Gastroesophageal sphincter (tissue), 3 donors: ENCODE measurements at regions not wholly inside any gene's neighbourhood (a gene's known extent, or its start where the extent isn't known, plus 50 kb on each side); places are given as distances from the start of the nearest gene placed in this dataset.

Experiments used
- EP300 ChIP-seq: sonication (generic); formaldehyde crosslinking; IDR thresholded peaks from one replicate; pipeline ENCODE4 v1.6.1; 2017; ENCODE audit warnings: antibody characterized with exemption, mild to moderate bottlenecking
- TF ChIP-seq, protein P1 (sequence below), 4 experiments: fragments of 200-600 bp in 2 of 4; fragments of 450-650 bp in 2 of 4; sonication (generic) in 1 of 4; IDR thresholded peaks; one replicate each; pipeline ENCODE4 v1.5.1; 2017 to 2019; ENCODE audit warnings: antibody characterized with exemption in 4 of 4, mild to moderate bottlenecking in 2 of 4, moderate library complexity in 2 of 4

GRCh38 chr3:139751789-139752188 lies 74.0 kb upstream of the NMNAT3 start:
- TF ChIP-seq, protein P1, sequence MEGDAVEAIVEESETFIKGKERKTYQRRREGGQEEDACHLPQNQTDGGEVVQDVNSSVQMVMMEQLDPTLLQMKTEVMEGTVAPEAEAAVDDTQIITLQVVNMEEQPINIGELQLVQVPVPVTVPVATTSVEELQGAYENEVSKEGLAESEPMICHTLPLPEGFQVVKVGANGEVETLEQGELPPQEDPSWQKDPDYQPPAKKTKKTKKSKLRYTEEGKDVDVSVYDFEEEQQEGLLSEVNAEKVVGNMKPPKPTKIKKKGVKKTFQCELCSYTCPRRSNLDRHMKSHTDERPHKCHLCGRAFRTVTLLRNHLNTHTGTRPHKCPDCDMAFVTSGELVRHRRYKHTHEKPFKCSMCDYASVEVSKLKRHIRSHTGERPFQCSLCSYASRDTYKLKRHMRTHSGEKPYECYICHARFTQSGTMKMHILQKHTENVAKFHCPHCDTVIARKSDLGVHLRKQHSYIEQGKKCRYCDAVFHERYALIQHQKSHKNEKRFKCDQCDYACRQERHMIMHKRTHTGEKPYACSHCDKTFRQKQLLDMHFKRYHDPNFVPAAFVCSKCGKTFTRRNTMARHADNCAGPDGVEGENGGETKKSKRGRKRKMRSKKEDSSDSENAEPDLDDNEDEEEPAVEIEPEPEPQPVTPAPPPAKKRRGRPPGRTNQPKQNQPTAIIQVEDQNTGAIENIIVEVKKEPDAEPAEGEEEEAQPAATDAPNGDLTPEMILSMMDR (IDR thresholded peaks at IDR 0.05), result no peak
- no peak for TF ChIP-seq EP300
